Activated naive CD4-positive, alpha-beta T cell treated with anti-CD3 and anti-CD28 coated beads for 36 hours (primary cell): ENCODE measurements at regions not wholly inside any gene's neighbourhood (a gene's known extent, or its start where the extent isn't known, plus 50 kb on each side); places are given as distances from the start of the nearest gene placed in this dataset.

Experiments used
- CTCF ChIA-PET: fragments of 350-600 bp; sonication (Branson Sonifier 250); formaldehyde crosslinking; loops from one replicate; lab custom pipeline; 2021; ENCODE audit warnings: antibody characterized with exemption; lab: Charles Lee
- DNase-seq: peaks from one replicate; pipeline ENCODE4 v3.0.0-alpha.2; 2020
- H3K27ac Mint-ChIP-seq: one replicate; pipeline ENCODE4 v1.8.0; 2021; ENCODE audit warnings: mild to moderate bottlenecking, mixed read lengths
- H3K27me3 Mint-ChIP-seq: one replicate; pipeline ENCODE4 v1.8.0; 2021; ENCODE audit warnings: low read depth, mixed read lengths
- H3K36me3 Mint-ChIP-seq: one replicate; pipeline ENCODE4 v1.8.0; 2021; ENCODE audit warnings: low read depth, mixed read lengths
- H3K4me1 Mint-ChIP-seq: one replicate; pipeline ENCODE4 v1.8.0; 2021; ENCODE audit warnings: low read depth, mixed read lengths
- H3K4me3 Mint-ChIP-seq: one replicate; pipeline ENCODE4 v1.8.0; 2021; ENCODE audit warnings: mild to moderate bottlenecking, moderate library complexity, mixed read lengths
- H3K9me3 Mint-ChIP-seq: one replicate; pipeline ENCODE4 v1.8.0; 2021; ENCODE audit warnings: mixed read lengths
- intact Hi-C: fragments of 100-400 bp; cut with micrococcal nuclease; formaldehyde crosslinking; loops from one replicate; pipeline ENCODE4 v1.15.1; 2023

DNA sequence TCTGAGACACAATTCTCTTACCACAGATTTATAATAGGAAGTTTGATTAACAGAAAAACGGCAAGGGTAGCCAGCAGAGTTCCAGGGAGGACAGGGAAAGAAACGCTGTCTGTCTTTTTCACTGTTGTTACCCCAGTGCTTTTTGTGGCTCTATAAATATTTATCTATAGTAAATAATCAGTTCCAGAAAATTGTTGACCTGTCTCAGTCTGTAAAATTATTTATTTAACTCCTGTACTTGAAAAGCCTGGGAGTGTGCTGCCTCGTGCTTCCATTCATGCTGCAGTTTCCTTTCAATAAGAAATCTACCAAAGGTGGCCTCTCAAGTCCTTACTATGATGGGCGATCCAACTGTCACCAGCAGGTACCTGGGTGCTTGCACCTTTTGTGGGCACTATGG, 102.9 kb downstream of the ETAA1 start:
- CTCF ChIA-PET = no interaction called here
- no peak for DNase-seq
- H3K4me1 Mint-ChIP-seq = no peaks in the 10 kb centered on the region
- H3K9me3 Mint-ChIP-seq = no peaks in the 10 kb centered on the region
- H3K27me3 Mint-ChIP-seq = peaks cover 6% of the 10 kb centered on the region
- H3K36me3 Mint-ChIP-seq = no peaks in the 10 kb centered on the region
- H3K27ac Mint-ChIP-seq = no peak overlapping the region
- intact Hi-C loops = no loop called here
- no peak overlapping the region for H3K4me3 Mint-ChIP-seq

DNA sequence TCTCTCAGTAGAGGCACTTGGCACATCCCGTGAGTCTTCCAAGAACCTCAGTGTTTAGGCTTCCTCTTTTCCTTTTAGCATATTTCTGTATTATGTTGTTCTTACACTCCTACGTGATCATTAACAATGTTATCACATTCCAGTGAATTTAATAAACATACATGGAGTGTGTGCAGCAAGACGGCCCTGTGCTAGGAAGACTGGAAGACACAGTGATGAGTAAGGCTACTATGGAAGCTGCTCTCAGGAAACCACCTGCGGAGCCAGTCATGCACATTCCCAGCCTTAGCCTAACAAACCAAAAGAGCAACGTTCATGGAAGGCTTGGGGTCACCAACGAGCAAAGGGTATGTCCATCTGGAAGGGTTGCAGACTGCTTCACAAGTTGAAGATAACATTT, 103.4 kb downstream of the ETAA1 start:
- H3K4me1 Mint-ChIP-seq = no peaks in the 10 kb centered on the region
- intact Hi-C loops = no loop called here
- H3K4me3 Mint-ChIP-seq = no peak overlapping the region
- no peak overlapping the region for H3K27ac Mint-ChIP-seq
- no peak for DNase-seq
- CTCF ChIA-PET = no interaction called here
- H3K27me3 Mint-ChIP-seq = peaks cover 6% of the 10 kb centered on the region
- no peaks in the 10 kb centered on the region for H3K36me3 Mint-ChIP-seq
- H3K9me3 Mint-ChIP-seq = no peaks in the 10 kb centered on the region

DNA sequence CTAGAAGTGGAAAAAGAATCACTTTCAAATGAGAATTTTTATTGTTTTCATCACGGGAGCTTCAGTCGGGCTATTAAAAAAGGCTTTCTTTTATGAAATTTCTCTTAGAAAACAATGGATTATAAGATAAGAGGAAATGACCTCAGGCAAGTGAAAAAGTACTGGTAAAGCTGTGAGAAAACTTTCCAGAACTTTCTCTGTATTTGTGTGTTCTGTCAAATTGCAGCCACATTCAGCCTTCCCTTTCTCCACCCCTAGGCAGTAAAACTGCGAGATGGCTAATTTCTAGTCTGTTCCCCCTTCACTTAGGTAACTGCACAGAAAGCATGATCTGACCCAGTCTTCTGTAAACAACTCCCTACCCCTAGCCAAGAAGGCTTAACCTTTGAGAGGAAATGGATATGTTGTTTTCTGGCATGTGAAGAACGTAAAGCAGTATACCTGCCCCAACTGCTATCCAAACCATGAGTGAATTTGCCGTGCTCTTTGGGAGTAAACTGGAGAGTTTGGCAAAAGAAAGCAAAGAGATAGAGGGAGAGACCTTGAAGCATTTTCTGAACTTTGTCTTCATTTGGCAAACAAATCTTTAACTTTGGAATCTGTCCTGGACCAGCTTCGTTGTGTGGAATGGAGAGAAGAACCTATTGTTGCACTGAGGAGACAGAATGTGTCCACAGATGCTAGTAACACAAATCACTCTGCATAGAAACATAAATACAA, 105.4 kb downstream of the ETAA1 start:
- H3K27ac Mint-ChIP-seq = no peak overlapping the region
- H3K27me3 Mint-ChIP-seq = peaks cover 6% of the 10 kb centered on the region
- H3K4me1 Mint-ChIP-seq = no peaks in the 10 kb centered on the region
- DNase-seq = no peak
- no peak overlapping the region for H3K4me3 Mint-ChIP-seq
- no peaks in the 10 kb centered on the region for H3K36me3 Mint-ChIP-seq
- CTCF ChIA-PET = no interaction called here
- no peaks in the 10 kb centered on the region for H3K9me3 Mint-ChIP-seq
- intact Hi-C loops = no loop called here

DNA sequence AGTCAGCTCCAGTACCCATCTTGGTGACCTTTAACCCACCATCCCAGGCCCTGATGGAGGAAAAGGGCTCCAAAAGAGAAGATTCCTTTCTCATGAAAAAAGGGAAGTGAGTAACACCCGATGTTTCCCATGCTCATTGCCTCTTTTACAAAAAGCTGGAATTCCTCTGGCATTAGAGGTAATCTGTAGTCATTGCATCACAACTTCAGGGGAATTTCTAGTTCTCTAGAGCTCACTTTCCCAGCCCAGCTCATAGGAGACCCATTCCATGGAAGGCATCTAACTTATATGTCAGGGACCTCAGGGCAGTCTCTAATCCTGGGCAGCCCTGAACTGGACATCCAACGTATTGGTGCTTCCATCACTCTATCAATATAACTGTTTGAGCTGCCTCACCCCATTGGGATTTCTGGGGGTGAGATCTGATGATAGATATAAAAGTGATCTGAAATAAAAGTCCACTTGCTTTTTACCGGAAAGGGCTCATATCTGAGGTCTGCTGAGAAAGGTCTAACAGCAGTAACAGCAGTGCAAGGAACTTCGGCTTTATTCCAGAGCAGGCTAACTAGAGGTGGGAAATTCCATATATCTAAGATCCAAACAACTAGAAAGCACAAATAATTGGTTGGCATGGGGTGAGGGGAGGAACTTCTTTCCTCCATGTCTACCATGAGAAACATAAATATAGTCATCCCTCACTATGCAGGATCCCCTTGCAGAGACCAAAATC, 106.1 kb downstream of the ETAA1 start:
- Mint-ChIP-seq H3K4me1 (no peaks in the 10 kb centered on the region), H3K27me3 (peaks cover 6% of the 10 kb centered on the region), H3K4me3 (no peak overlapping the region), H3K36me3 (no peaks in the 10 kb centered on the region), H3K9me3 (no peaks in the 10 kb centered on the region), H3K27ac (no peak overlapping the region)
- intact Hi-C loops = no loop called here
- no peak for DNase-seq
- CTCF ChIA-PET = no interaction called here

DNA sequence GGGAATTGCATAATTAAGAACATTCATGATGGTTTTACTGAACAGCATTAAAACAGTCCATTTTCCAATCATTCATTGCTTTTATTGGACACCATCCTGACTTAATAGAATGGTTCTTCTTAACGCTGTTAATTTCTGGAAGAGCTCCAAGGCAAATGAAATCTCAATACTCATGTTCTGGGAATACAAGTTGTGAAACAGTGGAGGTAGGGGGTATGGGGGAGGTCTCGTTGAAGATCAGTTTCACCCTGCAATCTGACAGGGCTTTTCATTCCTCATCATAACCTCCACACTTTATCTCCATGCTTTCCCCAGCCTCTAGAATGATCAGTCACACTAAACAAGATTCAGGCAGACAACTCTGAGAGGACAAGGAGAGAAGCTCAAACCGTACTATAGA, 113.6 kb downstream of the ETAA1 start:
- CTCF ChIA-PET = no interaction called here
- no peaks in the 10 kb centered on the region for H3K36me3 Mint-ChIP-seq
- no peak for DNase-seq
- no peak overlapping the region for H3K27ac Mint-ChIP-seq
- intact Hi-C loops = no loop called here
- H3K4me3 Mint-ChIP-seq = no peak overlapping the region
- H3K4me1 Mint-ChIP-seq = no peaks in the 10 kb centered on the region
- no peaks in the 10 kb centered on the region for H3K9me3 Mint-ChIP-seq
- H3K27me3 Mint-ChIP-seq = peaks cover 2% of the 10 kb centered on the region

DNA sequence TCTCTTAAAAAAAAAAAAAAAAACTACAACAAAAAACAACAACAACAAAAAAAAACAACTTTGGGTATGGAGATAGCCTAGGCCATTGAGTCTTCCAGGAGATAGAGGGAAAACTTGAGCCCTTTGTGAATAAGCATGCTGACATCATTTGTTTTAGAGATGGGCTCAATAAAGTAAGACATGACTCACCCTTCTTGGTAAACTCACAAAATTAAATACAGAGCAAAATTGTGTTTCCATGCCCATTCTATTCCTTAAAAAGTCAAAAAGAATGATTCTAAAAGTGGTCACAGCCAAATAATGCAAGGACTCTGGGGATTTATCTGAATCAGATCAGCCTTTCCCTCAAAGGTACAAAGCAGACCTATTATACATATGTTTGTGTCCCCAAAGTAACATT, 117.4 kb downstream of the ETAA1 start:
- no peak overlapping the region for H3K4me3 Mint-ChIP-seq
- CTCF ChIA-PET = no interaction called here
- no peak for DNase-seq
- intact Hi-C loops = no loop called here
- H3K4me1 Mint-ChIP-seq = no peaks in the 10 kb centered on the region
- H3K27ac Mint-ChIP-seq = no peak overlapping the region
- peaks cover 2% of the 10 kb centered on the region for H3K27me3 Mint-ChIP-seq
- no peaks in the 10 kb centered on the region for H3K36me3 Mint-ChIP-seq
- H3K9me3 Mint-ChIP-seq = no peaks in the 10 kb centered on the region

DNA sequence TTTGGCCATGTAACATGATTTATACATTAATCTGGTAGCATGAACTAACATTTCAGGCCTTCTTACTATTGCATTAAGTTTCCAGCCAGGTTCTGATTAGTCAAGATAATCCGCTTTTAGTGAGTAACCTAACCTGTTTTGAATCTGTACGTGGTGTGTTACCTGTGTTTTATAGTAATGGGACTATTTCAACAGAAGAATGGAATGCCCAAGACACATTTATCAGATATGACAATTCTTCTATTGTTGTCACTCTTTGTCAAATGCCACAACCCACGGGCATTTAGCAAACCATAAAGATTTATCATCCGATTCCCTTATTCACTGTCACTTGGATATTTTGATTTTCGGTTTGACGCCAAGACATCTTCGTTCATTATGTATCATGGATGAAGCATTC, 117.9 kb downstream of the ETAA1 start:
- CTCF ChIA-PET = no interaction called here
- Mint-ChIP-seq H3K27me3 (peaks cover 2% of the 10 kb centered on the region), H3K4me1 (no peaks in the 10 kb centered on the region), H3K36me3 (no peaks in the 10 kb centered on the region), H3K4me3 (no peak overlapping the region), H3K9me3 (no peaks in the 10 kb centered on the region), H3K27ac (no peak overlapping the region)
- intact Hi-C loops = no loop called here
- no peak for DNase-seq

DNA sequence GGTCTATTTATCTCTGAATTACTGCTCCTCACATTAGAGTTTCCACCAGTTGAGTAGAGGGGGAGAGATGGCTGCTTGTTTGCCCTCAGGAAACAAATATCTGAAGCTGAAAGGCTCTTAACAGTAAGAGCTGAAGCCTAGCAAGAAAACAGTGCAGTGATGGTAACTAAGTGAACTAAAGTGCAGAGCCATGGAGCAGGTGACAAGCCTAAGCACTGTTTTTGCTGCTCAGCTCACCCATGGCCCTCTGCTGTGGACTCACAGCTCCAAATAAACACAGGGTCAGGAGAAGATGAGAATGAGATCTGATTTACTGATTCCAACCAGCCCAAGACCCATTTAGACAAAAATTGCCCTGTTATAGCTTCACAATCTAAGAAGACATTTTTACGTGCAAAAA, 118.4 kb downstream of the ETAA1 start:
- Mint-ChIP-seq H3K4me1 (no peaks in the 10 kb centered on the region), H3K36me3 (no peaks in the 10 kb centered on the region), H3K27me3 (peaks cover 2% of the 10 kb centered on the region), H3K27ac (no peak overlapping the region), H3K4me3 (no peak overlapping the region), H3K9me3 (no peaks in the 10 kb centered on the region)
- intact Hi-C loops = no loop called here
- DNase-seq = no peak
- CTCF ChIA-PET = no interaction called here

DNA sequence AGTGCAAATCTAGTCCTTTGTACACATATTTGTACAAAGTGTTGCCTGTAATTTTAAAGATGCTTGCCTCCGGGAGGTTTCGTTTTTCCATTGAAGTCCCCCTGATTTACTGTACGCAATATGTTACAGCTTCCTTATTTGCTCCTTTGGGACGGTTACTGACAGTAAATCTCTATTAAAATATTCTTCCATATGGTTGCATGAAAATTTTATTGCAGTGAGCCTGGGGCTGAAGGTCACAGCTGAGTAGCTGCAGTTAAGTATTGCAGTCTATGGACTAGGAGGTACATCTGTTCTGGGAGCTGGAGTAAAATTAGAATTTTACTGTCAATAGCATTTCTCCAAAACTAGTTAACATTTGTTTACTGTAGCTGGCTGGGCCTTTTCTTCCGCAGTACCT, 119.2 kb downstream of the ETAA1 start:
- Mint-ChIP-seq H3K27ac (no peak overlapping the region), H3K4me3 (no peak overlapping the region), H3K27me3 (peaks cover 2% of the 10 kb centered on the region), H3K9me3 (no peaks in the 10 kb centered on the region), H3K4me1 (no peaks in the 10 kb centered on the region), H3K36me3 (no peaks in the 10 kb centered on the region)
- intact Hi-C loops = no loop called here
- CTCF ChIA-PET = no interaction called here
- DNase-seq = no peak

DNA sequence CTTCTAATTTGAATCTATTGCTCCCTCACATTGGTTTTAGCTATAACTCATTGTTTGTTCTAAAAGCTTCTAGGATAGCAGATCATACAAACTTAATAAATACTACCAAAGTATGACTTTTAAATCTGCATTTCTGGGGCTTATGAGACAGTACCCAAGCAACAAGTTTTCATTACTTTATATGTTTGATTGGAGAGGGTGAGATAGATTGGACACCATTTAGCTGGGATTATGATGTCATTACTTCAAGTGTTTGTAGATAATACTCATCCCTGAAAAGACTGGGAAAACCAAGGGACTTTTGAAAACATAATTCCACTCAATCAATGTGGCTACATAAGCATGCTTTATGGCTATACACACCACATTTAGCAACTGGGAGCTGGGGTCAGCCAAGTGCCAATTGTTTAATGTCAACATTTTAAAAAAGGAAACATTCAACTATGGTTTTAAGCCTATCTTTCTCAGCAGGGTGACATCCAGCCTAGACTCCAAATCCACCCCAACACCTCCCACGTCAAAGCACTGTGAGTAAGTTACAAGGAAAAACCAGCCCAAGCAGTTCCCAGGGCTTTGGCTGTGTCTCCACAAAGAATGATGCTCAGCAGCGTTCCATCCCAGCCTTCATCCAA, 119.9 kb downstream of the ETAA1 start:
- Mint-ChIP-seq H3K27ac (no peak overlapping the region), H3K9me3 (no peaks in the 10 kb centered on the region), H3K27me3 (peaks cover 2% of the 10 kb centered on the region), H3K36me3 (no peaks in the 10 kb centered on the region), H3K4me3 (no peak overlapping the region), H3K4me1 (no peaks in the 10 kb centered on the region)
- intact Hi-C loops = no loop called here
- CTCF ChIA-PET = no interaction called here
- no peak for DNase-seq

DNA sequence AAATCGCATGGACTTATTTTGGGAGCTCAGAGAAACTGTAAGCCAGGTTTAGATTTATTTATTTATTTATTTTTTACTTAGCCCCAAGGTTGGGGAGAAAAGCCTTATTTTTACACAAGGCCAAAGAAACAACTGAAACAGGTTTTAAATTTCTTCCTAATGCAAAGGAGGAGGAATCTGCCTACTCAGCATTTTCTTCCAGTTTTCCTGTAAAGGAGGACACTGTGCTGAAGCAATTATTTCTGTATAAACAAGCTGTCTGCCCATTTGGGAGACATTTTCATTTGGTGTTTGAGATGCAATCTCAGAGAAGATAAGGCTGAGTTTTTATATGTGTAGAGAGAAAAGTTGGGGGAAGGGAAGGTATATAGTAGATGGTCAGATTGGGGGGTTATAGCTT, 125.0 kb downstream of the ETAA1 start:
- no peak overlapping the region for H3K4me3 Mint-ChIP-seq
- peaks cover 3% of the 10 kb centered on the region for H3K27me3 Mint-ChIP-seq
- no peaks in the 10 kb centered on the region for H3K36me3 Mint-ChIP-seq
- intact Hi-C loops = no loop called here
- no peaks in the 10 kb centered on the region for H3K4me1 Mint-ChIP-seq
- H3K9me3 Mint-ChIP-seq = no peaks in the 10 kb centered on the region
- no peak overlapping the region for H3K27ac Mint-ChIP-seq
- no peak for DNase-seq
- CTCF ChIA-PET = no interaction called here

DNA sequence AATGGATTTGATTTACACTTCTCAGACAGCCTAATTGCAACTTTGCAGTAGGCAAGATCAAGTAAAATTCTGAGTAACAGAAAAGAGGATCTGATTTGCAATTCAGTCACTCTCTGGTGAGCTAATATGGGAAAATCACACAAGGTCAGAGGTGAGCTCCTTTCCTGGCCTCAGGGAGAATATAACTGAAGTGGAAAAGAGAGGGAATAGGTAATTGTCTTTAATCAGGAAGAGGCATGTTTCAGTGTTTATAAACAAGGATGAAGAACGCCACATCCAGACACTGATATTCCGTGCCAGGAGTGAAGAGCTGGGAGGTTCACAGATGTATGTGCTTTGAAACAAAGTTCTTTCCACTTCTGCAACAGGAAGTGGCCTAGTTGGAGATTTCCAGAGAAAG, 127.1 kb downstream of the ETAA1 start:
- no peaks in the 10 kb centered on the region for H3K36me3 Mint-ChIP-seq
- CTCF ChIA-PET = no interaction called here
- DNase-seq = no peak
- no peak overlapping the region for H3K4me3 Mint-ChIP-seq
- intact Hi-C loops = no loop called here
- no peak overlapping the region for H3K27ac Mint-ChIP-seq
- H3K27me3 Mint-ChIP-seq = peaks cover 3% of the 10 kb centered on the region
- no peaks in the 10 kb centered on the region for H3K4me1 Mint-ChIP-seq
- peaks cover 5% of the 10 kb centered on the region for H3K9me3 Mint-ChIP-seq

DNA sequence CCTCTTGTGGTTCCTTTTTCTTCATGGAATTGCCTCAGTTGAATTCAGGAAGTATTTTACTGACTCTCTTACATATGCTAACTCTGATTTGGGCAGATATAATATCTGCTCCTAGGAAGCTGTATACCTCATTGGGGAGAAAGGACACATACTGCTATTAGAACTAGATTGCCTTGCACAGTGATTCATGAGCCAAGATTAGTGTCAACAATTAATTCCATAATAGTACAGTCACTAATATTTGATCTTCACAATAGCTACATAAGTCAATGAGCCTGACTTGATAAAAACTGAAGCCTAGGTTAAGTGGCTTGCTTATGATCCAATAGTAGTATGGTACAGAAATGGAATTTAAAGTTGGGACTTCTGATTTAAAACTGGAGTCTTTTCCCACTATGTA, 127.6 kb downstream of the ETAA1 start:
- no peak for DNase-seq
- Mint-ChIP-seq H3K36me3 (no peaks in the 10 kb centered on the region), H3K27me3 (peaks cover 3% of the 10 kb centered on the region), H3K4me3 (no peak overlapping the region), H3K9me3 (peaks cover 5% of the 10 kb centered on the region), H3K27ac (no peak overlapping the region), H3K4me1 (no peaks in the 10 kb centered on the region)
- CTCF ChIA-PET = interaction anchor here (0.6 kb wide), 1 partner anchor 219 kb away, joined by 7 read pairs; no protein-coding TSS in a partner anchor
- intact Hi-C loops = no loop called here
